NT2/D1 (cell line): ENCODE measurements at regions not wholly inside any gene's neighbourhood (a gene's known extent, or its start where the extent isn't known, plus 50 kb on each side); places are given as distances from the start of the nearest gene placed in this dataset.

Experiments
- DNase-seq: peaks from one replicate; pipeline ENCODE4 v3.0.0-alpha.2; 2011; ENCODE audit warnings: low read depth, low spot score
- H3K27me3 ChIP-seq: 2 replicates; pipeline ENCODE4 v1.6.0; 2011; ENCODE audit warnings: mild to moderate bottlenecking; ENCODE audit not compliant: insufficient read length, insufficient read depth
- H3K36me3 ChIP-seq: 2 replicates; pipeline ENCODE4 v1.6.1; 2011; ENCODE audit warnings: mild to moderate bottlenecking, low read length, mixed read lengths; ENCODE audit not compliant: insufficient read depth, insufficient read length
- H3K4me1 ChIP-seq: 2 replicates; pipeline ENCODE4 v1.5.1; 2011; ENCODE audit not compliant: insufficient read depth, insufficient read length
- H3K4me3 ChIP-seq: 2 replicates; pipeline ENCODE4 v1.5.1; 2011; ENCODE audit warnings: low read depth; ENCODE audit not compliant: insufficient read length
- H3K9ac ChIP-seq: 2 replicates; pipeline ENCODE4 v1.6.0; 2011; ENCODE audit warnings: low read depth; ENCODE audit not compliant: insufficient read length
- H3K9me3 ChIP-seq: 2 replicates; pipeline ENCODE4 v1.5.1; 2011; ENCODE audit warnings: mild to moderate bottlenecking, low read length; ENCODE audit not compliant: insufficient read depth
- SUZ12 ChIP-seq: IDR thresholded peaks from 2 replicates; pipeline ENCODE4 v1.6.1; 2011; ENCODE audit not compliant: insufficient read length, insufficient read depth; ENCODE audit errors: extremely low read depth
- YY1 ChIP-seq: IDR thresholded peaks from 2 replicates; pipeline ENCODE4 v1.6.1; 2011; ENCODE audit not compliant: insufficient read length, insufficient read depth
- ZNF274 ChIP-seq: IDR thresholded peaks from 2 replicates; pipeline ENCODE4 v1.6.1; 2011; ENCODE audit warnings: mild to moderate bottlenecking, low read depth, low read length

GRCh38 chr16:66152181-66152580 is 214.3 kb upstream of the CDH5 start:
- H3K4me3 ChIP-seq, result no peak overlapping the region
- no peaks in the 10 kb centered on the region for H3K36me3 ChIP-seq
- no peaks in the 10 kb centered on the region for H3K9me3 ChIP-seq
- no peaks in the 10 kb centered on the region for H3K27me3 ChIP-seq
- no peak for DNase-seq
- H3K9ac ChIP-seq, result no peak overlapping the region
- H3K4me1 ChIP-seq, result no peaks in the 10 kb centered on the region
- TF ChIP-seq ZNF274 (no peak), SUZ12 (no peak)

DNA sequence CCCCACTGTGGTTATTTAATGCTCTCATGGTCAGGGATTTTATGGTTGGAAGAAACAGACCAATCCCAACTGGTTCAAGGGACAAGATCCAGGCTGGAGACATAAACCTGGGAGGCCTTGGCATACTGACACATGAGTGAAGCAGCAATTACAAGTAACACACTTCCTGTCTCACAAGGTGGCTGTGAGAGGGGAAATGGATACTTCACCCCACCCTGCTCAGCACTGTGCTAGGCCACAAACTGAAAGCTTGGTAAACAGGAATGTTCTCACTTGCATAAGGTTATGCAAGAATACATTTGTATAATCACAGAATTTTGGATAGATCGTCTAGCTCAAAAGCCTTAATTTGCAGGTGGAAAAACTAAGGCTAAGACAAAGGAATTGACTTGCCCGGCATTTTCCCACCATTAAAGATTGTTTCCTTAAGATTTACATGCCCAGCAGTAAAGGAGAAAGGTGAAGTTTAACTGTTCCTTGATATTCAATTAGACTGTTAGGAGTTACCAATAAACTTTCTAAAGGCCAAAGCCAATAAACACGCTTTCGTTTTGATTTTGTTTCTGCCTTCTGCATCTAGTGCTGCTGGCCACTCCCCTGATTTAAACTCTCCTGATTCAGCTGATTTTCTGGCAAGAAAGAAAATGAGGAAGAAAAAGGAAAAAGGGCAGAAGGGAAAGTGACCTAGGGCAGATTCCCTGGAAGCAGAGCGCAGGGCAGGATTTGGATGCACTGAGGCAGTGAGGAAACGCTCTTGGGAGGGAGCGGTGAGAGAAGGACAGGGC is 215.6 kb upstream of the CDH5 start:
- Histone ChIP-seq H3K27me3 (no peaks in the 10 kb centered on the region), H3K4me1 (no peaks in the 10 kb centered on the region), H3K9ac (no peak overlapping the region), H3K9me3 (no peaks in the 10 kb centered on the region), H3K36me3 (no peaks in the 10 kb centered on the region), H3K4me3 (no peak overlapping the region)
- DNase-seq, result no peak
- TF ChIP-seq YY1, result no peak
- no peak for TF ChIP-seq SUZ12
- no peak for TF ChIP-seq ZNF274

GRCh38 chr16:66147291-66147690 is 219.2 kb upstream of the CDH5 start:
- Histone ChIP-seq H3K36me3 (no peaks in the 10 kb centered on the region), H3K27me3 (no peaks in the 10 kb centered on the region), H3K9me3 (no peaks in the 10 kb centered on the region), H3K4me1 (no peaks in the 10 kb centered on the region), H3K4me3 (no peak overlapping the region), H3K9ac (no peak overlapping the region)
- TF ChIP-seq ZNF274, result no peak
- no peak for TF ChIP-seq SUZ12
- no peak for TF ChIP-seq YY1
- no peak for DNase-seq

DNA sequence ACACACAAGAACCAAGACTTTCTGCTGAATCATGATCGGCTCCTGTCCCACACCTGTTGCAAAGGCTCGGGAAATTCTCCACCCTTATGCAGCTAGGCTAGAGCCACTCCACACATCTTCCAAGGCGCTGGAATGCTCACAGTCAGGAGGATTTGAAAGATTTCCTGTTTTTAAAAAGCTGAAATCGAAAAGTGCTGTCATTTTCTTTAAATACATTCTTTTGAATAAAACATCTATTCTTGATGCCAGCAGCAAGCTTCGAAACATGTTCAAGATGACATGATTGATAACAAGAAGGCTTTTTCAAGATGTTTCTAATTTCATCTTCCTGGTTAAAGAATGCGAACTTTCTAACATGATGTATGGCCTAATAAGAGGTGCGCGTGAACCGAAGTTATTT is 219.7 kb upstream of the CDH5 start:
- Histone ChIP-seq H3K9me3 (no peaks in the 10 kb centered on the region), H3K4me1 (no peaks in the 10 kb centered on the region), H3K9ac (no peak overlapping the region), H3K4me3 (no peak overlapping the region), H3K27me3 (no peaks in the 10 kb centered on the region), H3K36me3 (no peaks in the 10 kb centered on the region)
- TF ChIP-seq ZNF274, result no peak
- no peak for TF ChIP-seq YY1
- TF ChIP-seq SUZ12, result no peak
- DNase-seq, result no peak

- H3K9ac ChIP-seq, result no peak overlapping the region
- no peak overlapping the region for H3K4me3 ChIP-seq
- DNase-seq, result no peak
- no peaks in the 10 kb centered on the region for H3K9me3 ChIP-seq
- TF ChIP-seq ZNF274 (no peak), YY1 (no peak), SUZ12 (no peak)
- no peaks in the 10 kb centered on the region for H3K36me3 ChIP-seq
- H3K4me1 ChIP-seq, result no peaks in the 10 kb centered on the region
- H3K27me3 ChIP-seq, result no peaks in the 10 kb centered on the region
Measured at GRCh38 chr16:66144641-66145040, 221.8 kb upstream of the CDH5 start.

- TF ChIP-seq YY1 (no peak), ZNF274 (no peak), SUZ12 (no peak)
- no peak overlapping the region for H3K9ac ChIP-seq
Measured at GRCh38 chr16:66143415-66143814, 223.1 kb upstream of the CDH5 start.

GRCh38 chr16:66141885-66142284 is 224.6 kb upstream of the CDH5 start:
- DNase-seq, result no peak
- H3K9ac ChIP-seq, result no peak overlapping the region
- no peaks in the 10 kb centered on the region for H3K36me3 ChIP-seq
- H3K9me3 ChIP-seq, result no peaks in the 10 kb centered on the region
- TF ChIP-seq YY1, result no peak
- no peak for TF ChIP-seq SUZ12
- TF ChIP-seq ZNF274, result no peak
- H3K27me3 ChIP-seq, result no peaks in the 10 kb centered on the region
- H3K4me3 ChIP-seq, result no peak overlapping the region
- H3K4me1 ChIP-seq, result no peaks in the 10 kb centered on the region

More at GRCh38 chr16:66143415-66143814, 223.1 kb upstream of the CDH5 start:
- Histone ChIP-seq H3K4me3 (no peak overlapping the region), H3K9me3 (no peaks in the 10 kb centered on the region), H3K4me1 (no peaks in the 10 kb centered on the region), H3K27me3 (no peaks in the 10 kb centered on the region), H3K36me3 (no peaks in the 10 kb centered on the region)
- DNase-seq, result no peak
